GM10266 (cell line): ENCODE measurements at regions not wholly inside any gene's neighbourhood (a gene's known extent, or its start where the extent isn't known, plus 50 kb on each side); places are given as distances from the start of the nearest gene placed in this dataset.

Experiments used
- DNase-seq: peaks from one replicate; pipeline ENCODE4 v3.0.0; 2012; ENCODE audit errors: extremely low spot score
- TF ChIP-seq, protein P1 (sequence below): IDR thresholded peaks from 2 replicates; pipeline ENCODE4 v1.5.1; 2012; ENCODE audit warnings: mild to moderate bottlenecking, low read depth; ENCODE audit not compliant: control insufficient read depth, insufficient read depth; ENCODE audit errors: missing control alignments

DNA sequence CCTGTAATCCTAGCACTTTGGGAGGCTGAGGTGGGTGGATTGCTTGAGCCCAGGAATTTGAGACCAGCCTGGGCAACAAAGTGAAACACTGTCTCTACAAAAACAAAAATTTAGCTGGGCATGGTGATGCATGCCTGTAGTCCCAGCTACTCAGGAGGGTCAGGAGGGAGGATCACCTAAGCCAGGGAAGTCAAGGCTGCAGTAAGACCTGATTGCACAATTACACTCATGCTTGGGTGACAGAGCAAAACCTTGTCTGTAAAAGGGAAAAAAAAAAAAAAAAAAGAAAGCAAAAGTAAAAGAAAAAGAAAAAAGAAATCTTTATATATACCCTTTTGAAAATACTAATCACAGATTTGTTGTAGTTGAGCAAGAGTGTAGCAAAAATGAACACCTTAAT lies 801.0 kb upstream of the IGFBP7 start:
- no peak for DNase-seq

GRCh38 chr4:57910151-57910550 lies 800.0 kb upstream of the IGFBP7 start:
- TF ChIP-seq, protein P1, sequence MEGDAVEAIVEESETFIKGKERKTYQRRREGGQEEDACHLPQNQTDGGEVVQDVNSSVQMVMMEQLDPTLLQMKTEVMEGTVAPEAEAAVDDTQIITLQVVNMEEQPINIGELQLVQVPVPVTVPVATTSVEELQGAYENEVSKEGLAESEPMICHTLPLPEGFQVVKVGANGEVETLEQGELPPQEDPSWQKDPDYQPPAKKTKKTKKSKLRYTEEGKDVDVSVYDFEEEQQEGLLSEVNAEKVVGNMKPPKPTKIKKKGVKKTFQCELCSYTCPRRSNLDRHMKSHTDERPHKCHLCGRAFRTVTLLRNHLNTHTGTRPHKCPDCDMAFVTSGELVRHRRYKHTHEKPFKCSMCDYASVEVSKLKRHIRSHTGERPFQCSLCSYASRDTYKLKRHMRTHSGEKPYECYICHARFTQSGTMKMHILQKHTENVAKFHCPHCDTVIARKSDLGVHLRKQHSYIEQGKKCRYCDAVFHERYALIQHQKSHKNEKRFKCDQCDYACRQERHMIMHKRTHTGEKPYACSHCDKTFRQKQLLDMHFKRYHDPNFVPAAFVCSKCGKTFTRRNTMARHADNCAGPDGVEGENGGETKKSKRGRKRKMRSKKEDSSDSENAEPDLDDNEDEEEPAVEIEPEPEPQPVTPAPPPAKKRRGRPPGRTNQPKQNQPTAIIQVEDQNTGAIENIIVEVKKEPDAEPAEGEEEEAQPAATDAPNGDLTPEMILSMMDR = no peak
- no peak for DNase-seq

More for the DNA sequence above, 801.0 kb upstream of the IGFBP7 start:
- TF ChIP-seq, protein P1 = no peak

GRCh38 chr4:57905965-57906364 lies 795.8 kb upstream of the IGFBP7 start:
- TF ChIP-seq, protein P1 = no peak
- no peak for DNase-seq

GRCh38 chr4:57877047-57877458 lies 766.9 kb upstream of the IGFBP7 start:
- DNase-seq = no peak
- TF ChIP-seq, protein P1 = no peak

GRCh38 chr4:57875829-57876392 lies 765.7 kb upstream of the IGFBP7 start:
- no peak for DNase-seq
- TF ChIP-seq, protein P1 = no peak

GRCh38 chr4:57866468-57867171 lies 756.4 kb upstream of the IGFBP7 start:
- TF ChIP-seq, protein P1 = no peak
- DNase-seq = no peak

- no peak for DNase-seq
- TF ChIP-seq, protein P1 = no peak
These were observed 755.1 kb upstream of the IGFBP7 start for GRCh38 chr4:57865264-57865663.
